GM18867 (cell line): ENCODE measurements at regions not wholly inside any gene's neighbourhood (a gene's known extent, or its start where the extent isn't known, plus 50 kb on each side); places are given as distances from the start of the nearest gene placed in this dataset.

ENCODE experiments used
- ATAC-seq: cut with Tn5 transposase; IDR thresholded peaks from one replicate; pipeline ENCODE4 v1.9.1; 2021; ENCODE audit warnings: mild to moderate bottlenecking, moderate library complexity; ENCODE audit not compliant: unreplicated experiment

- no peak for ATAC-seq
Measured at GRCh38 chr16:5643855-5644531, 546.4 kb upstream of the EEF2KMT start.

DNA sequence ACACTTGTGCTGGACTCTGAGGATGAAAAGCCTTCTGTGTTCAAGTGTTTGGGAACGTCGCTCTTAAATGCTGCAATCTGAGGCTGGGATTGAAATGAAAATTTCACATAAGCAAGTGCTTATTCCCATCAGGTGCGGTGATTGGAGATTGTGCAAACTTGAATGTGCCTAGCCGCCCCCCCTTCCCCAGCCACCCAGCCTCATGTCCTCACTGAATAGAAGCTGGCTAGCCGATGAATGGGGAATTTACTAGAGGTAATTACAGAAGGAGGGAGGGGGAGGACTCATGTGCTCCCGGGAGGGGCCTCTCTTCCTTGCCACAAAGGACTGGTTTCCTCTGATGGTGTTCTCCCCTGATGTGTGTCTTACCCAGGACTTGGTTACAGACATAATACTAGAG is 544.8 kb upstream of the EEF2KMT start:
- no peak for ATAC-seq

GRCh38 chr16:5642011-5642410 is 544.4 kb upstream of the EEF2KMT start:
- ATAC-seq: no peak

- no peak for ATAC-seq
Measured at GRCh38 chr16:5640883-5641282, 543.3 kb upstream of the EEF2KMT start.

DNA sequence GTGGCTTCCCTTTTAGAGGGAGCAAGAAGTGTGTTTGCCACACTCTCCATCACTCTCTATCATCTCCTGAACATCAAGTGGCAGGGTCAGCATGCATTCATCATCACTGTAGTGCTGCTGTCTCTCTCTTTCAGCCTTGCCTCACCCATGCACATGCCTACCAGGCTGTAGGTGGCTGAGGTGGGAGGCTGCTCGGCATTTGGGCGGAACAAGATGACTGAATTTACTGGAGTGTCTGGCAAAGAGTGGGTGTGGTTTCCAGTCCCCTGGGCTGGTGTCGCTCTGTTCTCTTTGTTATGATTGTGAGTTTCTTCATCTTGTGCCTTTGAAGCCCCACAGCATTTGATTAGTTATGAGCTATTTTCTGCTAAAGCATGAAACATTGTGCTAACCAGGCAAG is 541.9 kb upstream of the EEF2KMT start:
- no peak for ATAC-seq

DNA sequence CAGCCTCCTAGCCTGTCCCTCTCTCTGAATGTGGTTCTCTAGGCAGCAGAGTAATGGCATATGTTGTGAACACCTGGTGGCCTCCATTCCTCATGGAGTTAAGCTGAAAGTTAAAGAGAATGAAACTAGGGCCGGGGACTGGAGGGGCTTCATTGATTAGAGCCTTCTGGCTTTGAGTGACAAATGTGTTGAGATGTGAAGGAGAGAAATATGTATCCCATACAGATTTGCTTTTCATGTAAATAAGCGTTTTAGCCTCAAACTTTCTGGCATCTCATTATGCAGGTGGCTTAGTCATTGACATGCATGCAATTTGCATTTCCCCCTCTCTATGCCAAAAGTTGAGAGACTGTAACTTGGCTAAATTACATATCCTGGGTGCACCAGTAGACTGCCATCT is 537.7 kb upstream of the EEF2KMT start:
- no peak for ATAC-seq

GRCh38 chr16:5634666-5635180 is 537.1 kb upstream of the EEF2KMT start:
- ATAC-seq: no peak

DNA sequence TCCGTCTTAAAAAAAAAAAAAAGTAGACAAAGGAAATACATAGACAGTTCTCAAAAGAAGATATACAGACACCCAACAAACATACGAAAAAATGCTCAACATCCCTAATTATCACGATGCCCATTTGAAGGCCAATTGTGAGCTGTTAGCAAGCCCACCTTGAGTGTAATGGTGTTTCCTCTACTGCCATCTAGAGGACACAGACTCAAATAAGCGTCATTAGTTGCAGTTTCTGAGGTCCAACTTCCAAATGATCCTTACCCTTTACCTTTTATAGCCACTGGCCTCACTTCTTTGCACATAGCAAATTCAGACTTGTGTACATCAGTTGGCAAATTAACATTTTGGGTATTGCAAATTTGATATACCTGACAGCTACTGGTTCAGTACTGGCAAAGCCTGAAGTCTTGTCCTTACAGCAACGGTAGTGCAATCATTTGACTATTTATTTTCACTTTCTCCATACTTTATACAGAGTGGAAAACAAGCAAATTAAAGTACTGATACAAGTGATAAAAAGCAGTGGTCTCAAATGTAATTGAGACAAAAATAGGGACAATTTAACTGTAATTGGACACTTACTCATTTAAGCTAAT is 536.3 kb upstream of the EEF2KMT start:
- no peak for ATAC-seq

DNA sequence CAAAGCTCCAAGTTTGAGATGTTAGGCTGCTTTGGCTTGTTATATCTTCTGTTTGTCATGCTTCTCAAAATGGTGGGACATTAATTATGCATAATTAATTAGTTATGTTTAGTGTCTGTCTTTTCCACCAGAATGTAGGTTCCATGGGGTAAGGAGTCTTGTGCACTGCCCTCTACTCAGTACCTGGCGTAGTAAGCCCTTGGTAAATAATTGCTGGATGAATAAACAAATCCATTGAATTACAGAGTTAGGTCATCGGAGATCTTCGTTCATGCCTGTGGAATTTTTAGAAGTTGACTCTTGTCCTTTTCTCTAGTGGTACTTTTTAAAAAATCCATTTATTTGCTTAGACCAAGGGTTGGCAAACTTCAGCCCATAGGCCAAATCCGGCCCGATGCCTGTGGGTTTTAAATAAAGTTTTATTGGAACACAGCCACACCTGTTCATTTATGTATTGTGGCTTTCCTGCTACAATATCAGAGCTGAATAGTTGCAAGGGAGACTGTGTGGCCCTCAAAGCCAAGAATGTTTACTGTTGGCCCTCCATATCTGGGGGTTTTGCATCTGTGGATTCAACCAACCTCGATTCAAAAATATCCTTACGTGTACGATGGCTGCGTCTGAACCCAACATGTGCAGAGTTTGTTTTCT is 524.8 kb upstream of the EEF2KMT start:
- ATAC-seq: no peak

DNA sequence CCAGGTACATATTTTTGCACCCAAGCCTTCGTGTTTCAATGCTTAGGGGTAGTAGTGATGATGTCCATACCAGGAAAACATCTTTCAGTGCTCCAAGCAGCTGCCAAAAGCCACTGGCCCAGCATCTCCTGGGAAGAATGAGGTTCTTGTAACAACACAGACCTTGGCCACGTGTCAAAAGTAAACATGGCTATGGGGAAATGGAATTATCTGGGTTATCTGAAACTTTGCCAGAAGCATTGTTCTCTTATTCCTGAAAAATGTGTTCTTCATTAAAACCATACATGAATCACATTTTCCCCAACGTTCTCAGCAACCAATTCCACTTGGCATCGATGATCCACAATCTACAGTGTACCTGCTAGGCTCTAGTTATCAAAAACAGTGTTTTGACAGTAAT is 524.2 kb upstream of the EEF2KMT start:
- no peak for ATAC-seq

DNA sequence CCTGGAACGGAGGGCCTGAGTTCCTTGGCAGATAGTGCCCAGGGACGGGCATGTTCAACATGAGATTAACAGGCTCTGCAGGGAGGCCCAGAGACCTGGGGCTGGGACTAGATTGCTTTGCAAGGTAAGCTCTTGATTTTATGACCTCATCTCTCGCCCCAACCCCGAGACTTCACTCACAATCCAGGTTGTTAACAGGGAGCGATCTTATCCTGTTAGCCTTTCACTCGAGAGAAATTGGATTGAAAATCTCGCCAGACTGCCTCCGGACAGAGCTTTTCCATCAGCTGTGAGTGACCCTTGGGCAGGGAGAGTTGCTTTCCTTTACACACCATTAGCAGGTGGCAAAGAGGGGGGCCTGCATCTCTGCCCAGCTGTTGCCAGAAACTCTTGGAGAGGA is 521.7 kb upstream of the EEF2KMT start:
- no peak for ATAC-seq

GRCh38 chr16:5616841-5617240 is 519.2 kb upstream of the EEF2KMT start:
- ATAC-seq: no peak

DNA sequence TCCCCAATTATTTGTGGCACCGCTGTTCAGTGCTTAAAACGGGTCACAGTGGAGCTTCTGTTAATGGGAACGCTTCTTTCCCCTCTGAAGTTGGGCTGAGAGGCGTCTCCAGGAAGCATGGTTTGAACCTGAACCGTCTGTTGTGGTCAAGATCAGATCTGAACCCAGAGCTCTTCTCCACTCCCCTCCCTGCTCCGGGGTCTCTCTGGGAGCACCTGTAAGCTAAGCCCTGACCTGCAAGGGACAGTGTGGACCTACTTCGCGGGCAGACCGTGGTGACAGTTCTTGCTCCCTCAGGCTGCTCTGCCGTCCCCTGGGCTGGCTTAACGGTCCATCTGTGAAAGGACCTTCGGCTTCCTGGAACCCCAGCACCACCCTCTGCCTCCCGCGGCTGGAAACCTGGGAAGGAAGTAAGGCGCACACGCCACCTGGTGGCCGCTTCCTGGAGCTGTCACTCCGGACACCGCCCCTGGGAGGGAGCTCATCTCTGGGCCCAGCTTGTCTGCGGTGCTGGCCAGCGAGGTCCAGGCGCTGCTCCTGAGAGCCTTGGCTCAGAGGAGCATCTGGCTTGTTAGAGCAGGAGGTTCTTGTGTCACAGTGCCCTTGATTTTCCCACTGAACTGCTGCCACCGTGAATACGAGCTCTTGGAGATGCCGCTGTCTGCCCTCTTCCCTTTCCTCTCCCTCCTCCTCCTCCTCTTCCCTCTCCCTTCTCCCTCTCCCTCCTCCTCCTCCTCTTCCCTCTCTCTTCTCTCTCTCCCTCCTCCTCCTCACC is 518.5 kb upstream of the EEF2KMT start:
- ATAC-seq: peak; percentile 67

DNA sequence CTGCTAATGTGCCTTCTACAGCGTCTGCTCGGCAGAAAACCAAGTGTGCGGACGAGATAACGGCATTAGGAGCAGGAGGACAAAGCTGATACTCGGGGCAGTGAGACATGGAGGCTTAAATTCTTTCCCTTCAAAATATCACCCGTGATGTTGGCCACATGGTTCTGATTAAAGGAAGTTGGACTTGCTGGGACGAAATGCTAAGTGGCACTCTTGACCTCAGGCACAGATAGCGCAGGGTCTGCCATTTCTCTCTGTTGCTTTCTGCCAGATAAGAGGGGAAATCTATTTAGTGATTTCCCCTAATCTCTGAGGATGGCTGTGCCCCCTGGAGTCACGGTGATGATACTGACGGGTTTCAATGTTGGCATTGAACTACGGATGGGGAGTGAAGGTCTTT is 509.6 kb upstream of the EEF2KMT start:
- ATAC-seq: no peak

- no peak for ATAC-seq
Measured at GRCh38 chr16:5605404-5605803, 507.8 kb upstream of the EEF2KMT start.

- no peak for ATAC-seq
Measured at GRCh38 chr16:5604770-5605169, 507.2 kb upstream of the EEF2KMT start.

DNA sequence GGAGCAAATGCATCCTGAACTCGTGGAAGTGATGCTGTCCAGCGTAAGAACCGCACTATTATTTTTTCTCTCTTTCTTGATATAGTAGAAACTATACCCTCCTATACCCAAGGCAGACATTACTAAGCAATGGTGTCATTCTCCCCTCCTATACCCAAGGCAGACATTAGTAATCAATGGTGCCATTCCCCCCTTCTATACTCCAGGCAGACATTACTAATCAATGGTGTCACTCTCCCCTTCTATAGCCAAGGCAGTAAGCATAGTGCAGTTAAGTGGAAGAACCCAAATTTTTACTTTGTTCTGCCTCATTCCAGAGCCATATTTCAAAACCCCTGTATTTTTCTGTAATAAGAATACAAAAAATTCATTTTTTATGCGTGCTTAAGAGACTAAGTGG is 506.2 kb upstream of the EEF2KMT start:
- ATAC-seq: no peak

- no peak for ATAC-seq
Measured at GRCh38 chr16:5601957-5602356, 504.4 kb upstream of the EEF2KMT start.

DNA sequence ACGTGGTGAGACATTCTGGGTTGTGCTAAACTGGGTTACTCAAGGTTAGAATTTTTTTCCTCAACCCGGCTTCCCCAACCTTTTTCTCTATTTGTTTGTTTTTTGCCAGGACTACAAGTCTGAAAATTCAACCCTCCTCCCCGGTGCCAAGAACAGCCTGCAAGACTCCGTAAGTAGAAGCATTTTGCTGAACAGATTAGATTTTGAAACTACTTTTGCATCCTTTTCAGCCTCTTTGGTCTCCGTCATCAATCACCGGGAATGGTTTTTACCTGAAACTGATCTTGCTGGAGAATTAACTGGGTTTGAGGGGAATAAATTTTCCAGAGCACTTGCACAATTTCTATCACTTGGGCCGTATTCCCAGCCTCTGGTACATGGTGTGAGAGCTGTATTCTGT is 501.2 kb upstream of the EEF2KMT start:
- ATAC-seq: no peak

DNA sequence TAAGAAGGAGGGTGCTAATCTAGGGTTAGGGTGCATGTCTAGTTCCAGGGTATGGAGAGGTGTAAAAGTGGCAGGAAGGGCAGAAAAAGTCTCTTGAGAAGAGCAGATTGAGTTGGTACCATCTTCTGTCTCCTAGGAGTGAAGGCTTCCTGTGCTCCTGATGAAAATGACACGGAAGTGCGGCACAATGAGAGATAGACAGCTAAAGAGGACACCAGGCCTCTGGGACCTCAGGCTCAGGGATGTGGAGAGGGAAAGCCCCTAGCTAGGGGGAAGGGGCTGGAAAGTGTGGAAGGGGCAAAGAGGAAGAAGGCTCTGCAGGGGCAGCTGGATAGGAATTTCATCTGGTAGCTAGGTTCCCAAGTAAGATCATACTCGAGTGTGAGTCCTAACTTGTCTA is 498.3 kb upstream of the EEF2KMT start:
- ATAC-seq: no peak

GRCh38 chr16:5590416-5590815 is 492.8 kb upstream of the EEF2KMT start:
- ATAC-seq: no peak
